GM10266 (cell line): ENCODE measurements at regions not wholly inside any gene's neighbourhood (a gene's known extent, or its start where the extent isn't known, plus 50 kb on each side); places are given as distances from the start of the nearest gene placed in this dataset.

ENCODE experiments used
- DNase-seq: peaks from one replicate; pipeline ENCODE4 v3.0.0; 2012; ENCODE audit errors: extremely low spot score
- TF ChIP-seq, protein P1 (sequence below): IDR thresholded peaks from 2 replicates; pipeline ENCODE4 v1.5.1; 2012; ENCODE audit warnings: mild to moderate bottlenecking, low read depth; ENCODE audit not compliant: control insufficient read depth, insufficient read depth; ENCODE audit errors: missing control alignments

DNA sequence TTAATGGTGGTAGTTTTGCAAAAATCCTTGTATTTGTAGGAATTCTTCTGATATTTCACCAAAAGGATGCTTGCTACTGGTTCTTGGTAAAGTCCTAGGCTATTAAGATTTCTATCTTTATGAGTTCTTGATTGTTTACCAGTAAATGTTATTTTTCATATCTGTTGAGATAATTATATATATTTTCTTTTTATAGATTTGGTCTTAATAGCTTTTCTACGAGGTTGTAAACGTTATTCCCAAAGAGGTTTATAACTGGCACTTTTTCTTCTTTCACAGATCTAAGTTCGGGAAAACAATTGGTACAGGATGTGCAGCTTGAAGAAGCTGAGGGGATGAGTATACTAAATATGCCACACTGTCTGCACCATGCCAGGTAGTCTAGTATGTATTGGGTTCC lies 55.1 kb upstream of the HBS1L start:
- TF ChIP-seq, protein P1, sequence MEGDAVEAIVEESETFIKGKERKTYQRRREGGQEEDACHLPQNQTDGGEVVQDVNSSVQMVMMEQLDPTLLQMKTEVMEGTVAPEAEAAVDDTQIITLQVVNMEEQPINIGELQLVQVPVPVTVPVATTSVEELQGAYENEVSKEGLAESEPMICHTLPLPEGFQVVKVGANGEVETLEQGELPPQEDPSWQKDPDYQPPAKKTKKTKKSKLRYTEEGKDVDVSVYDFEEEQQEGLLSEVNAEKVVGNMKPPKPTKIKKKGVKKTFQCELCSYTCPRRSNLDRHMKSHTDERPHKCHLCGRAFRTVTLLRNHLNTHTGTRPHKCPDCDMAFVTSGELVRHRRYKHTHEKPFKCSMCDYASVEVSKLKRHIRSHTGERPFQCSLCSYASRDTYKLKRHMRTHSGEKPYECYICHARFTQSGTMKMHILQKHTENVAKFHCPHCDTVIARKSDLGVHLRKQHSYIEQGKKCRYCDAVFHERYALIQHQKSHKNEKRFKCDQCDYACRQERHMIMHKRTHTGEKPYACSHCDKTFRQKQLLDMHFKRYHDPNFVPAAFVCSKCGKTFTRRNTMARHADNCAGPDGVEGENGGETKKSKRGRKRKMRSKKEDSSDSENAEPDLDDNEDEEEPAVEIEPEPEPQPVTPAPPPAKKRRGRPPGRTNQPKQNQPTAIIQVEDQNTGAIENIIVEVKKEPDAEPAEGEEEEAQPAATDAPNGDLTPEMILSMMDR: no peak
- DNase-seq: no peak

DNA sequence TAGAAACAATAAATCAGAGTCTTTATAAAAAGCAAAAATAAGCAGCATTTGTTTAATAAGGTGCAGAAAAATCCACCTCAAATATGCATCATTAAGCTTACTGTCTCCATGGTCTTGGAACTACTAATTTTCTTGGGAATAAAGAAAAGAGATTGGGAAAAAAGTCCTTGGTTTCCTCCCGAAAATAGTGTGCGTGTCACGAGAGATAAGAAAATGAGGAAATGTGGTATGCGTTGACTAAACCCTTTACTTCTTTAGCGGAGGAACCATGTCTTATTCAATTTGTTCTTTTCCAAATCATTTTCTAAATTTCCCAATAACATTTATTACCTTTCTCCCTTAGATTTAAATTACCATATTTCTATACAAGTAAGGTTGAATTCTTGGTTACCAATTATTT lies 54.1 kb upstream of the HBS1L start:
- TF ChIP-seq, protein P1: no peak
- DNase-seq: no peak

DNA sequence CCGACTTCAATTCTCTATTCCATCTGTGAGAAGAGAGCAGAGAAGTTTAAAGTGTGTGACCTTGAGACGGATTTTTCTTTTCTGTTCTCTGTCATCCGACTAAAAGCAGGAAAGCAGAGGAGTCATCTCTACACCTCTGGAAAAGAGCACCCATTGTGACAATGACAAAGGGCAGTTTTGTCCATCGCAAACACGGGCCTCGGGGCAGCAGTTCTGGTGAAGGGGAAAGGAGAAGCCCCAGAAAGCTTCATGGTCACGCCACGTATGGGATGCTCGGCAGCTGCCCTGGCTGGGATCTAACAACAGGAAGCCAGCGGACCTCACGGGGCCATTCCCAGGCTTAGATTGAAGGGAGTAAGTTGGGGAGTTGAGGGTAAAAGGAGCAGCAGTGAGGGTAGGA lies 52.0 kb upstream of the HBS1L start:
- no peak for DNase-seq
- TF ChIP-seq, protein P1: no peak

DNA sequence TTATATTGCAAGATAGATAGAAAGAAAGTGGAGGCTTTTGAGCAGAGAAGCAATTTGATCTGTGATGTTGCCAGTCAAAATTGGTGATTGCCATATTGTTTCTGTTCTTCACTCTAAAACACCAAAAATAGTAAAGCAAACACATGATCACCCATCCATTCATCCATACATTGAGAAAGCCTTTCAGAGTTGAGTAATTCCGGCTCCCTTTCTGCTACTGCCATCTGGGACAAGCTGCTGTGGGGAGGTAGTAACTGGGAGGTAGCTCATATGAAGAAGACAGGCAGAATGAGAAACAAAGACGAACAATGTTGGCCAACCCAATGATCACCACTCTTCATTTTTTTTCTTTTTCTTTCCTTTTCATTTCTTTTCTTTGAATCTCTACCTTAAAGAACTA lies 51.1 kb upstream of the HBS1L start:
- DNase-seq: no peak
- TF ChIP-seq, protein P1: no peak

DNA sequence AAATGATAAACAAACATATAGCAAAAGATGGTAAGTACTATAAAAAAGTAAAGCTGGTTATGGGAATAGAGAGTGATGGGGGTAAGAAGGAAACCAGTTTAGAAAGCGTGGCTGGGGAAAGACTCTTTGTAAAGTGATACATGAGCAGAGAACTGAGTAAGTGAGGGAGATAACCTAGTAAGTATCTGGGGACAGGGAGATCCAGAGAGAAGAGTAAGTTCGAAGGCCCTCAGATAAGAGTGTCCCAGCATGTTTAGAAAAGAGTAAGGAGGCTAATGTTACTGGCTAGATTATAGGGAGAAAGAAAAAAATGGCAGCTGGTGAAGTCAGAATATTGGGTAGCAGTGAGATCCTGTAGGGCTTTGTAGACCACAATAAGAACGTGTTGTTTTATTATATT lies 50.7 kb upstream of the HBS1L start:
- TF ChIP-seq, protein P1: no peak
- no peak for DNase-seq
